Ishikawa (cell line): ENCODE measurements at regions not wholly inside any gene's neighbourhood (a gene's known extent, or its start where the extent isn't known, plus 50 kb on each side); places are given as distances from the start of the nearest gene placed in this dataset.

Experiments
- CEBPB ChIP-seq: IDR thresholded peaks from 2 replicates; pipeline ENCODE4 v1.6.1; 2012
- CREB1 ChIP-seq: IDR thresholded peaks from 2 replicates; pipeline ENCODE4 v1.6.1; 2012; ENCODE audit warnings: low read depth
- EGR1 ChIP-seq: IDR thresholded peaks from 2 replicates; pipeline ENCODE4 v1.6.1; 2012
- EP300 ChIP-seq: IDR thresholded peaks from 2 replicates; pipeline ENCODE4 v1.6.1; 2012; ENCODE audit warnings: borderline replicate concordance
- FOXM1 ChIP-seq: IDR thresholded peaks from 2 replicates; pipeline ENCODE4 v1.6.1; 2012; ENCODE audit warnings: low read depth, borderline replicate concordance
- NFIC ChIP-seq: IDR thresholded peaks from 2 replicates; pipeline ENCODE4 v1.6.1; 2012
- RAD21 ChIP-seq: IDR thresholded peaks from 2 replicates; pipeline ENCODE4 v1.6.1; 2012; ENCODE audit warnings: low read depth
- TAF1 ChIP-seq: IDR thresholded peaks from 2 replicates; pipeline ENCODE4 v1.6.1; 2012; ENCODE audit warnings: low read depth, mild to moderate bottlenecking
- TCF12 ChIP-seq: IDR thresholded peaks from 2 replicates; pipeline ENCODE4 v1.6.1; 2012; ENCODE audit warnings: low read depth
- TEAD4 ChIP-seq: IDR thresholded peaks from 2 replicates; pipeline ENCODE4 v1.6.1; 2012
- USF1 ChIP-seq: IDR thresholded peaks from 2 replicates; pipeline ENCODE4 v1.6.1; 2012
- YY1 ChIP-seq: IDR thresholded peaks from 2 replicates; pipeline ENCODE4 v1.6.1; 2012; ENCODE audit warnings: low read depth
- ZBTB7A ChIP-seq: IDR thresholded peaks from 2 replicates; pipeline ENCODE4 v1.6.1; 2012; ENCODE audit warnings: low read depth
- TF ChIP-seq, protein P1 (sequence below): IDR thresholded peaks from 2 replicates; pipeline ENCODE4 v1.6.1; 2012; ENCODE audit warnings: low read depth, mild to moderate bottlenecking
- TF ChIP-seq, protein P2 (sequence below): IDR thresholded peaks from 2 replicates; pipeline ENCODE4 v1.6.1; 2012

GRCh38 chr6:120764312-120764711 is 570.0 kb downstream of the TBC1D32 start:
- TF ChIP-seq, protein P1, sequence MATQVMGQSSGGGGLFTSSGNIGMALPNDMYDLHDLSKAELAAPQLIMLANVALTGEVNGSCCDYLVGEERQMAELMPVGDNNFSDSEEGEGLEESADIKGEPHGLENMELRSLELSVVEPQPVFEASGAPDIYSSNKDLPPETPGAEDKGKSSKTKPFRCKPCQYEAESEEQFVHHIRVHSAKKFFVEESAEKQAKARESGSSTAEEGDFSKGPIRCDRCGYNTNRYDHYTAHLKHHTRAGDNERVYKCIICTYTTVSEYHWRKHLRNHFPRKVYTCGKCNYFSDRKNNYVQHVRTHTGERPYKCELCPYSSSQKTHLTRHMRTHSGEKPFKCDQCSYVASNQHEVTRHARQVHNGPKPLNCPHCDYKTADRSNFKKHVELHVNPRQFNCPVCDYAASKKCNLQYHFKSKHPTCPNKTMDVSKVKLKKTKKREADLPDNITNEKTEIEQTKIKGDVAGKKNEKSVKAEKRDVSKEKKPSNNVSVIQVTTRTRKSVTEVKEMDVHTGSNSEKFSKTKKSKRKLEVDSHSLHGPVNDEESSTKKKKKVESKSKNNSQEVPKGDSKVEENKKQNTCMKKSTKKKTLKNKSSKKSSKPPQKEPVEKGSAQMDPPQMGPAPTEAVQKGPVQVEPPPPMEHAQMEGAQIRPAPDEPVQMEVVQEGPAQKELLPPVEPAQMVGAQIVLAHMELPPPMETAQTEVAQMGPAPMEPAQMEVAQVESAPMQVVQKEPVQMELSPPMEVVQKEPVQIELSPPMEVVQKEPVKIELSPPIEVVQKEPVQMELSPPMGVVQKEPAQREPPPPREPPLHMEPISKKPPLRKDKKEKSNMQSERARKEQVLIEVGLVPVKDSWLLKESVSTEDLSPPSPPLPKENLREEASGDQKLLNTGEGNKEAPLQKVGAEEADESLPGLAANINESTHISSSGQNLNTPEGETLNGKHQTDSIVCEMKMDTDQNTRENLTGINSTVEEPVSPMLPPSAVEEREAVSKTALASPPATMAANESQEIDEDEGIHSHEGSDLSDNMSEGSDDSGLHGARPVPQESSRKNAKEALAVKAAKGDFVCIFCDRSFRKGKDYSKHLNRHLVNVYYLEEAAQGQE = no peak
- TF ChIP-seq YY1 (no peak), EP300 (no peak), NFIC (no peak), CEBPB (no peak), ZBTB7A (no peak), EGR1 (no peak), TEAD4 (no peak)
- TF ChIP-seq, protein P2, sequence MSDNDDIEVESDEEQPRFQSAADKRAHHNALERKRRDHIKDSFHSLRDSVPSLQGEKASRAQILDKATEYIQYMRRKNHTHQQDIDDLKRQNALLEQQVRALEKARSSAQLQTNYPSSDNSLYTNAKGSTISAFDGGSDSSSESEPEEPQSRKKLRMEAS = no peak

- TF ChIP-seq EP300 (no peak), TCF12 (no peak), CREB1 (no peak), EGR1 (no peak), ZBTB7A (no peak), FOXM1 (no peak)
- TF ChIP-seq, protein P1 = no peak
Measured at GRCh38 chr6:120759570-120759969, 574.7 kb downstream of the TBC1D32 start.

DNA sequence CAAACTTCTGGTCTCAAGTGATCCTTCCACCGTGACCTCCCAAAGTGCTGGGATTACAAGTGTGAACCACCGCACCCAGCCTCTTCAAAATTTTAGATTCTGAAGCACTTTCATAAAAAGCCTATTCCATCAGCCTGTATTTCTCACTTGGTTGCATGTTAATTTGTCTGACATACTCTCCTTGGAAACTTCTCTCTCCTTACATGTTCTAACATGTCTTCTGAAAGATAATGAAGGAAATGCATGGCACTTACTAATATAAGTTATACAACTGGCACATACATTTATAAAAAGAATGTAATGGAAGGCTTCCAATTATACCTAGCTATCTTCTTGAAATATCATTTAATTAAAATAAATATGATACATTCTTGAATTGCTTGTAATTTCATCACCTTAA is 597.5 kb downstream of the TBC1D32 start:
- TF ChIP-seq CEBPB (no peak), TAF1 (no peak), YY1 (no peak), ZBTB7A (no peak), FOXM1 (no peak), RAD21 (no peak), TCF12 (no peak), TEAD4 (no peak), NFIC (no peak), EP300 (no peak), USF1 (no peak), CREB1 (no peak), EGR1 (no peak)
- TF ChIP-seq, protein P1 = no peak
- TF ChIP-seq, protein P2 = no peak

DNA sequence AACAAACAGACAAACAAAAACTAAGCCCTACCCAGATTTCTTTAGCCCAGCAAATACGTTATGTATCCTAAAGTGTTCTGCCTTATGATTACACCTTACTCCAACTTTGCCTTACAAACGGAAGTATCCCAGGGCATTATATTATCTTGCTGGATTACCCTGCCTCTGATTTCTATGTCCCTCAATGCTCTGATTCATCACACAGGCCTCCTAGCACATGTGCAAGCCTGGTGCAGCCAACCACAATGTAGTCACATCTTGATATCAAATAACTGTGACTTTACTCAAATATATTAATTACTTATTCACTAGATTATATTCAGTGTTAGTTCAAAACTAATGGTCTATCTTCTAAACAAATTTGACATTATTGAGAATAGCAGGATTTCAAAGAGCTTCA is 598.6 kb downstream of the TBC1D32 start:
- TF ChIP-seq YY1 (no peak), TCF12 (no peak), CEBPB (no peak), USF1 (no peak), ZBTB7A (no peak), RAD21 (no peak), FOXM1 (no peak), TAF1 (no peak), CREB1 (no peak), TEAD4 (no peak)
- TF ChIP-seq, protein P2 = no peak
- TF ChIP-seq, protein P1 = no peak
